GM18519 (cell line): ENCODE measurements at regions not wholly inside any gene's neighbourhood (a gene's known extent, or its start where the extent isn't known, plus 50 kb on each side); places are given as distances from the start of the nearest gene placed in this dataset.

Source experiments
- ATAC-seq: cut with Tn5 transposase; IDR thresholded peaks from one replicate; pipeline ENCODE4 v1.9.1; 2021; ENCODE audit warnings: mild to moderate bottlenecking, moderate library complexity; ENCODE audit not compliant: unreplicated experiment, low FRiP score

- ATAC-seq: no peak
Observed at GRCh38 chr4:32226204-32226603, 1506.0 kb downstream of the PCDH7 start.

- ATAC-seq: no peak
Observed at GRCh38 chr4:32226733-32227132, 1506.6 kb downstream of the PCDH7 start.

- no peak for ATAC-seq
Observed at GRCh38 chr4:32243926-32244325, 1523.8 kb downstream of the PCDH7 start.

GRCh38 chr4:32249040-32249439, 1528.9 kb downstream of the PCDH7 start:
- no peak for ATAC-seq

- ATAC-seq: no peak
Observed at GRCh38 chr4:32251126-32251525, 1531.0 kb downstream of the PCDH7 start.

- ATAC-seq: no peak
Observed at GRCh38 chr4:32251926-32252325, 1531.8 kb downstream of the PCDH7 start.

GRCh38 chr4:32254216-32254615, 1534.0 kb downstream of the PCDH7 start:
- ATAC-seq: no peak

- no peak for ATAC-seq
Observed at GRCh38 chr4:32258986-32259385, 1538.8 kb downstream of the PCDH7 start.

- ATAC-seq: no peak
Observed at GRCh38 chr4:32261196-32261595, 1541.0 kb downstream of the PCDH7 start.

- no peak for ATAC-seq
Observed at GRCh38 chr4:32268863-32269262, 1548.7 kb downstream of the PCDH7 start.

GRCh38 chr4:32290102-32290501, 1569.9 kb downstream of the PCDH7 start:
- no peak for ATAC-seq

GRCh38 chr4:32318926-32319325, 1598.8 kb downstream of the PCDH7 start:
- no peak for ATAC-seq

GRCh38 chr4:32321421-32321820, 1601.3 kb downstream of the PCDH7 start:
- no peak for ATAC-seq

- no peak for ATAC-seq
Observed at GRCh38 chr4:32334759-32335158, 1614.6 kb downstream of the PCDH7 start.

GRCh38 chr4:32337403-32337802, 1617.2 kb downstream of the PCDH7 start:
- no peak for ATAC-seq

- no peak for ATAC-seq
Observed at GRCh38 chr4:32340591-32340990, 1620.4 kb downstream of the PCDH7 start.

GRCh38 chr4:32341342-32341741, 1621.2 kb downstream of the PCDH7 start:
- no peak for ATAC-seq

GRCh38 chr4:32342054-32342453, 1621.9 kb downstream of the PCDH7 start:
- ATAC-seq: no peak

- no peak for ATAC-seq
Observed at GRCh38 chr4:32349026-32349425, 1628.9 kb downstream of the PCDH7 start.

GRCh38 chr4:32374206-32374605, 1654.0 kb downstream of the PCDH7 start:
- no peak for ATAC-seq

GRCh38 chr4:32393806-32394205, 1673.6 kb downstream of the PCDH7 start:
- ATAC-seq: no peak

- ATAC-seq: no peak
Observed at GRCh38 chr4:32394255-32394654, 1674.1 kb downstream of the PCDH7 start.

GRCh38 chr4:32396507-32397070, 1676.4 kb downstream of the PCDH7 start:
- no peak for ATAC-seq
